NT2/D1 (cell line): ENCODE measurements at regions not wholly inside any gene's neighbourhood (a gene's known extent, or its start where the extent isn't known, plus 50 kb on each side); places are given as distances from the start of the nearest gene placed in this dataset.

Source experiments
- SUZ12 ChIP-seq: IDR thresholded peaks from 2 replicates; pipeline ENCODE4 v1.6.1; 2011; ENCODE audit not compliant: insufficient read length, insufficient read depth; ENCODE audit errors: extremely low read depth
- YY1 ChIP-seq: IDR thresholded peaks from 2 replicates; pipeline ENCODE4 v1.6.1; 2011; ENCODE audit not compliant: insufficient read length, insufficient read depth
- ZNF274 ChIP-seq: IDR thresholded peaks from 2 replicates; pipeline ENCODE4 v1.6.1; 2011; ENCODE audit warnings: mild to moderate bottlenecking, low read depth, low read length

- TF ChIP-seq SUZ12, result no peak
- TF ChIP-seq ZNF274, result no peak
- no peak for TF ChIP-seq YY1
Measured at GRCh38 chr18:22057908-22058527, 111.4 kb upstream of the GATA6 start.
